ENCODE measurements at regions not wholly inside any gene's neighbourhood (a gene's known extent, or its start where the extent isn't known, plus 50 kb on each side); places are given as distances from the start of the nearest gene placed in this dataset.
"Not testable (repeated sequence)": the region's sequence is repeated elsewhere in the genome, so short reads cannot be mapped to it uniquely, and the experiment has no call there.

DNA sequence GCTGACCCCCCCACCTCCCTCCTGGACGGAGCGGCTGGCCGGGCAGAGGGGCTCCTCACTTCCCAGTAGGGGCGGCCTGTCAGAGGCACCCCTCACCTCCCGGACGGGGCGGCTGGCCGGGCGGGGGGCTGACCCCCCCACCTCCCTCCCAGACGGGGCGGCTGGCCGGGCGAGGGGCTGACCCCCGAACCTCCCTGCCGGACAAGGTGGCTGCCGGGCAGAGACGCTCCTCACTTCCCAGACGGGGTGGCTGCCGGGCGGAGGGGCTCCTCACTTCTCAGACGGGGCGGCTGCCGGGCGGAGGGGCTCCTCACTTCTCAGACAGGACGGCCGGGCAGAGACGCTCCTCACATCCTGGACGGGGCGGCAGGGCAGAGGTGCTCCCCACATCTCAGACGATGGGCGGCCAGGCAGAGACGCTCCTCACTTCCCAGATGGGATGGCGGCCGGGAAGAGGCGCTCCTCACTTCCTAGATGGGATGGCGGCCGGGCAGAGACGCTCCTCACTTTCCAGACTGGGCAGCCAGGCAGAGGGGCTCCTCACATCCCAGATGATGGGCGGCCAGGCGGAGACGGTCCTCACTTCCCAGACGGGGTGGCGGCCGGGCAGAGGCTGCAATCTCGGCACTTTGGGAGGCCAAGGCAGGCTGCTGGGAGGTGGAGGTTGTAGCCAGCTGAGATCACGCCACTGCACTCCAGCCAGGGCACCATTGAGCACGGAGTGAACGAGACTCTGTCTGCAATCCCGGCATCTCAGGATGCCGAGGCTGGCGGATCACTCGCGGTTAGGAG is 66.2 kb upstream of the PAPPA2 start:
- H3K27ac Mint-ChIP-seq; DNase-seq; H3K4me1 Mint-ChIP-seq (ENCODE audit: low read depth in 2 of 2); H3K9me3 Mint-ChIP-seq; H3K27me3 Mint-ChIP-seq; H3K36me3 Mint-ChIP-seq (ENCODE audit: insufficient read depth); ATAC-seq (replicated peaks); H3K4me3 Mint-ChIP-seq: not testable (repeated sequence)

DNA sequence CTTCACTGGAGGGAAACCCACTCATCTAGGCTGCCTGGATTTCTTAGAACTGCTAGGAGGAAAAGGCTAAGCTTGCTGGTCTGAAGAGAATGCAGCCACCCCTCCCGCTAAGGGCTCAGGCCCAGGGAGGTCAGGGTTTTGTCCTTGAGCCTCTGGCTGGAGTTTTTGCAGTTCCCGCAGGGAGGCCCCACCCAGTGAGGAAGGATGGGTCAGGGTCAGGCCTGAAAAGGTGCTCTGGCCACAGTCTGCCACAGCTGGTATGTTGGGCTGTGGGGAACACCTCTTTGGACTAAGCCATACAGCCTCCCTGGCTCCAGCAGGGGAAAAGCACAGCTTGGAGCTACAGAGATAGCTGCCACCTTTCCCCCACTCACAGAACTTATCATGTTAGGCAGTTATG is 71.4 kb upstream of the PAPPA2 start:
- DNase-seq = no peak
- no peak for ATAC-seq (replicated peaks)
- no peaks in the 10 kb centered on the region for H3K27me3 Mint-ChIP-seq

DNA sequence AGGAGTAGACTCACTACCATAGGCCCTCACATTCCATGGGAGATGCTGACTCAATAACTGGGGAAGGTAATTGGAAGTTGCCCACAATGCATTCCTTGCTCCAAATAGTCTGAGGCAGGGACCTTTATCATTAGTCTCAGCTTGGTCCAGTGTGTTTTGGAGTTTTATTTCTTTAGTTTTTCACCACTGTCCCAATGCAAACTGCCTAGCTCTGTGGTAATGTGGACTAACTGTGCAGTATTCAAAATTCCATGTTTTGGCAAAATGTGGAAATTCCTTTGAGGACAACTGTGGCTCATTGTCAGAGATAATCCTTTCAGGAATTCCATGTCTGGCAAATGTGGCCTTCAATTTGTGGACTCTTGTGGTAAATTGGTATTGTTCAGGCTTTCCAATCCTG is 78.1 kb upstream of the PAPPA2 start:
- Mint-ChIP-seq H3K4me1 (ENCODE audit: low read depth in 2 of 2) (no peaks in the 10 kb centered on the region), H3K4me3 (no peak overlapping the region), H3K9me3 (peaks cover 0 to 8% of the 10 kb centered on the region in 2 donors), H3K27me3 (peaks cover 0 to 9% of the 10 kb centered on the region in 2 donors), H3K27ac (no peak overlapping the region), H3K36me3 (ENCODE audit: insufficient read depth) (no peaks in the 10 kb centered on the region)
- DNase-seq (no peak), ATAC-seq (replicated peaks) (no peak)

More for the DNA sequence above, 71.4 kb upstream of the PAPPA2 start:
- Mint-ChIP-seq H3K4me3 (no peak overlapping the region), H3K4me1 (ENCODE audit: low read depth in 2 of 2) (no peaks in the 10 kb centered on the region), H3K27ac (no peak overlapping the region), H3K9me3 (peaks cover 0 to 8% of the 10 kb centered on the region in 2 donors), H3K36me3 (ENCODE audit: insufficient read depth) (no peaks in the 10 kb centered on the region)

DNA sequence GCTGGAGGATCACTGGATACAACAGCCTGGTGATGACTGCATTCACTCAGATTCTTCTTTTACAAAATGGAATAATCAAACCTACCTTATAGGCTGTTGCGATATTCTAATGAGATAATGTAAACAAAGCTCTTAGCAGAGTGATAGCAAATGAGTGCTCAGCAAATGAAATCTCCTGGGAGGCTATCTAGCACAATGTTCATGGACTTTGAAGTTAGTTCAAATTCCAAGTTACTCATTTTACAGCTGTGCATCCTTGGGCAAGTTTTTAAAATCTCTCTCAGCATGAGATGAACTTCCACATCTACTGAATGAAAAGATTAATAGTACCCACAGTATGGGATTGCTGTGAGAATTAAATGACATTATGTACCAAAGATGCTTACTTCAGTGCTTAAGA is 80.8 kb upstream of the PAPPA2 start:
- ATAC-seq (replicated peaks) (no peak), DNase-seq (no peak)
- Mint-ChIP-seq H3K4me3 (no peak overlapping the region), H3K27me3 (peaks cover 0 to 9% of the 10 kb centered on the region in 2 donors), H3K4me1 (ENCODE audit: low read depth in 2 of 2) (no peaks in the 10 kb centered on the region), H3K9me3 (no peaks in the 10 kb centered on the region), H3K36me3 (ENCODE audit: insufficient read depth) (no peaks in the 10 kb centered on the region), H3K27ac (no peak overlapping the region)

DNA sequence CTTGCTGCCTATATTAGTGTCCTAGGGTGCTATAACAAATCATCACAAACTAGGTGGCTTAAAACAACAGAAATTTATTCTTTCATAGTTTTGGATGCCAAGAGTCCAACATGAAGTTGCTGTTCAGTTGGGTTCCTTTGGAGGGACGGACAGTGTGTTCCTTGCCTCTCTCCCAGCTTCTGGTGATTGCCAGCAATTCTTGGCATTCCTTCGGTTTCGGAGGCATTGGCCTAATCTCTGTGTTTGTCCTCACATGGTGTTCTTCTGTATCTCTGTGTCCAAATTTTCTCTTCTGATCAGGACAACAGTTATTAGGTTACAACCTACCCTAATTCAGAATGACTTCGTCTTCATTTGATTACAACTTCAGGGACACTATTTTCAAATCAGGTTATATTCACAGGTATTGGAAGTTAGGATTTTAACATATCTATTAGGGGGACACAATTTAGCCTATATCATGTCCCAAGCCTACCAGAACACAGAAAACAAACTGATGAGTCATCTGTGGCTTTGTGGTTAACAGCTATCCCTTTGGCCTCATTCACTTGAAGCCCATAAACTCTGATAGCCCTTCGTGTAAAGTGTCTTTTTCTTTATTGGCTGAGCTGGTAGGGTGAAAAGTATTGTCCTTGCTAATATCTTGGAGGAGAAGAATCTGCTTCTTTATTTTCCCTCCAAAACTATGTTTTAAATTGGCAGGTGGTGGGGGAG is 83.2 kb upstream of the PAPPA2 start:
- Mint-ChIP-seq H3K27me3 (peaks cover 0 to 9% of the 10 kb centered on the region in 2 donors), H3K4me1 (ENCODE audit: low read depth in 2 of 2) (no peaks in the 10 kb centered on the region), H3K36me3 (ENCODE audit: insufficient read depth) (no peaks in the 10 kb centered on the region), H3K4me3 (no peak overlapping the region), H3K9me3 (no peaks in the 10 kb centered on the region), H3K27ac (no peak overlapping the region)
- DNase-seq = no peak
- ATAC-seq (replicated peaks) = no peak

DNA sequence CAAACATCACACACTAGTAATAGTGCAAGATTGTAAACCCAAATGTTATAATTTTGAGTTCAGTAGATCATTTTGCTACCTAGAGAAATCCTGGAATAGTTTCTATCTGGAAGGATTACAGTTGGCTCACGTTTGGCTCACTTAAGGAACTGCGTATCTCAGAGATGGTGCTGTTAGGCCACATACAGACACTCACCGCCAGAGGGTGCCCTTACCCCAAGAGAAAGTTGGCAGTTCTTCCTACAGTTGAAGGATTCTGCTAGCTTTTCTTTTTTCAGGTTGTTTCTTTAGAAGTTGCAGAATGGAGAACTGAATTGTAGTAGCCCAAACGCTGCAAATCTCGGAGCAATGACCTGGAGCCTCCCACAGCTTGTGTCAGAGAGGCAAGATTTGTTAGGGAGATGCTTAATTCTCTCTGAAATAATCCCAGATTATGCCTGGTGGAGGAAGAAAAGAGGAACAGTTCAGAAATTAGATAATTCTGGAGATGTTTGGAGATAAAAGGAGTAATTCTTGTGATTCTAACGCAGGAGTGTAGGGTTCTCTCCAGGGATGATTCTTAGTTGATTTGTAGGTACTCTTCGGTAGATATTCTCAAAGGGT is 87.9 kb upstream of the PAPPA2 start:
- no peaks in the 10 kb centered on the region for H3K36me3 Mint-ChIP-seq (ENCODE audit: insufficient read depth)
- no peaks in the 10 kb centered on the region for H3K9me3 Mint-ChIP-seq
- DNase-seq (peak; percentile 3 to 23 (median 21)), ATAC-seq (replicated peaks) (no peak)
- no peak overlapping the region for H3K4me3 Mint-ChIP-seq
- peaks cover 7 to 13% of the 10 kb centered on the region in 2 donors for H3K27me3 Mint-ChIP-seq
- no peaks in the 10 kb centered on the region for H3K4me1 Mint-ChIP-seq (ENCODE audit: low read depth in 2 of 2)
- no peak overlapping the region for H3K27ac Mint-ChIP-seq

DNA sequence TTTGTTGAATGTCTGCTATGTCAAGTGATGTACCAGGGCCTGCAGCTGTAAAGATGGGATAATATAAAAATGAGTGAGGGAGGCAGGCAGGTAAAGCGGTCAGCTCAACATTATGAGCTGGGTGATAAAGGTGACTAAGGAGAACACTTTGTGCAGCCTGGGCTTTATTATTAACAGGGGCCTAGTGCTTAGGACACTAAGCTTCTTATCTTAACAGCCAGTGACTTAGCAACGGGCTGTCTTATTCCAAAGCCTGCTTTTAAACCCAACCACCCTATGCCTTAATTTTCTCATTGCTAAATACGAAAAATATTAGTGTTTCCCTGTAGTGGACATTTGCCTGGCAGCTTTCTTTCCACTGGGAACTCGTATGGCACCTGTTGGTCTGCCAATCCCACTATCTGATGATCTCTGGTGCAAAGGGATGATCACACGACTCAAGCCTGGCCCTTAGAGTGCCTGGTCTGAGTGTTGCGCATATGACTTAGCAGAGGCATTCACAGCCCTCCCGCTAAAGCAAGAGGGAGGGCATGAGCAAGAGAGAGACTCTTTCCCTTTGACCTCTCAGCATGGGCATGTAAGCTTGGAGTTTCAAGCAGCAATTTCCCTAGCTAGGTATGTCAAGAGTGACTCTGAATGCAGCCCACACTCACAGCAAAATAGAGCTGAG is 98.6 kb upstream of the PAPPA2 start:
- Mint-ChIP-seq H3K27ac (no peak overlapping the region), H3K9me3 (no peaks in the 10 kb centered on the region), H3K27me3 (peaks cover 0 to 18% of the 10 kb centered on the region in 2 donors), H3K36me3 (ENCODE audit: insufficient read depth) (no peaks in the 10 kb centered on the region), H3K4me3 (no peak overlapping the region), H3K4me1 (ENCODE audit: low read depth in 2 of 2) (no peaks in the 10 kb centered on the region)
- DNase-seq (no peak), ATAC-seq (replicated peaks) (no peak)

DNA sequence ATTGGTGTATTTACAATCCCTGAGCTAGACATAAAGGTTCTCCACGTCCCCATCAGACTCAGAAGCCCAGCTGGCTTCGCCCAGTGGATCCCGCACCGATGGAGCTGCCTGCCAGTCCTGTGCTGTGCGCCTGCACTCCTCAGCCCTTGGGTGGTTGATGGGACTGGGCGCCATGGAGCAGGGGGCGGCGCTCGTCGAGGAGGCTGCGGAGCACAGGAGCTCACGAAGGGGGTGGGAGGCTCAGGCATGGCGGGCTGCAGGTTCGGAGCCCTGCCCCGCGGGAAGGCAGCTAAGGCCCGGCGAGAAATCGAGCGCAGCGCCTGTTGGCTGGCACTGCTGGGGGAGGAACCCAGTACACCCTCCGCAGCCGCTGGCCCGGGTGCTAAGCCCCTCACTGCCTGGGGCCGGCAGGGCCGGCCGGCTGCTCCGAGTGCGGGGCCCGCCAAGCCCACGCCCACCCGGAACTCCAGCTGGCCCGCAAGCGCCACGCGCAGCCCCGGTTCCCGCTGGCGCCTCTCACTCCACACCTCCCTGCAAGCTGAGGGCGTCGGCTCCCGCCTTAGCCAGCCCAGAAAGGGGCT is 113.8 kb upstream of the PAPPA2 start:
- H3K9me3 Mint-ChIP-seq = peaks cover 4 to 17% of the 10 kb centered on the region in 2 donors
- not testable (repeated sequence) for DNase-seq; H3K36me3 Mint-ChIP-seq (ENCODE audit: insufficient read depth); H3K4me3 Mint-ChIP-seq; H3K27me3 Mint-ChIP-seq; ATAC-seq (replicated peaks); H3K27ac Mint-ChIP-seq; H3K4me1 Mint-ChIP-seq (ENCODE audit: low read depth in 2 of 2)

DNA sequence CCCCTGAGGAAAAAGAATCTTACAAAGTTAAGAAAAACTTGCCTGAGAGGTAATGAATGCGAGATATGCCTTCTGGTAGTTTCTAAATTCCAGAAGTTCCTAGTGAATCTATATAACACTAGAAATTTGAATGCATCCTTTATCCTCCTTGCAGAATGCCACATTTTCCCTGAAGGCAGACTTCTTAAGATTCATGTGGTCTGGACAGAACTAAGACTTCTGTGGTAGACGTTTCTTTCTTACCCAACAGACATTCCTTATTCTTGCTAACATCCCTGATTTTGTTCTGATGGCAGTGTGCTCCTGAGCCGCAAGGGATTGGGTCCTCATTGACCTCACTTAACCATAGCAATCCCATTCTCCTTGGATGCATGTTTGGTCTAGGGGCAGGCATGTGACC is 121.3 kb upstream of the PAPPA2 start:
- peaks cover 4% of the 10 kb centered on the region for H3K36me3 Mint-ChIP-seq (ENCODE audit: insufficient read depth)
- ATAC-seq (replicated peaks) (no peak), DNase-seq (no peak)
- peaks cover 0 to 7% of the 10 kb centered on the region in 2 donors for H3K27me3 Mint-ChIP-seq
- no peak overlapping the region for H3K4me3 Mint-ChIP-seq
- H3K27ac Mint-ChIP-seq = no peak overlapping the region
- H3K9me3 Mint-ChIP-seq = peaks cover 9 to 24% of the 10 kb centered on the region in 2 donors
- no peaks in the 10 kb centered on the region for H3K4me1 Mint-ChIP-seq (ENCODE audit: low read depth in 2 of 2)

DNA sequence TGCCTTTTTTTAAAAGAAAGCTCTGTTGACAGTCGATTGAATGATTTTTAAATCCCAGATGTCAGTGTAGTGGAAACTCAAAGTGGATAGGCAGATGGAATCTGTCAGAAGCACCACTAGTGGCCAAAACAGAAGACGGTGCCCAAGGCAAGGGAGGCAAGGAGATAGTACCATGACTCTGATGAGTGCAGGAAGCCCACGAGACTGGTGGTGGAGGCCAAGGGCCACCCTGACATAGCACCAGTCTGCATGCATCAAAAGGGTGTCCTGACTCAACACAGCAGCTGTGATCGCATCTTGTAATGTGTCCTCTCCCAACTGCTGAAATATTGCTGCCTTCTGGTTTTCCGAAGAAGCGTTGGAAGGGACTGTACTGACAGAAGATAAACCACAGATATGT is 124.1 kb upstream of the PAPPA2 start:
- Mint-ChIP-seq H3K4me1 (ENCODE audit: low read depth in 2 of 2) (no peaks in the 10 kb centered on the region), H3K4me3 (no peak overlapping the region), H3K27ac (no peak overlapping the region), H3K27me3 (peaks cover 0 to 18% of the 10 kb centered on the region in 2 donors), H3K9me3 (peaks cover 4% of the 10 kb centered on the region in 2 donors), H3K36me3 (ENCODE audit: insufficient read depth) (no peaks in the 10 kb centered on the region)
- ATAC-seq (replicated peaks) (no peak), DNase-seq (no peak)

DNA sequence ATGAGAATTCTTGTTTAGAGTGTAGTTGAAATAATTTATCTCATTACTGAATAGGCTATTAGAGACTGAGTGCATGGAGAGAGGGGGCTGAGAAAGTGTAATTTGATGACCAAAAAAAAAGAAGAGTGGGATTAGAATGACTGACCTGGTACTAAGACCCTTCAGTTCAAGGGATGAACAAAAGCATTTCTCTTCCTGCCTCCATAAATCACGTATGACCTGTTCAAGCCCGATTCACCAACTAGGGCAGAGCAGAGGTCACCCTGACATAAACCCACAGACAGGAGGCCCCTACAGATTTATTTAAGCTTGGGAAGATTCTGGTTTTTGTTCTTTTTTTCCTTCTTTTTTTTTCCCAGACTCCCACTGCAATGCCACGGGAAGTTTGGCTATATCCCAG is 123.7 kb upstream of the COP1 start:
- no peak overlapping the region for H3K27ac Mint-ChIP-seq
- peaks cover 0 to 7% of the 10 kb centered on the region in 2 donors for H3K27me3 Mint-ChIP-seq
- DNase-seq = no peak
- H3K9me3 Mint-ChIP-seq = peaks cover 0 to 1% of the 10 kb centered on the region in 2 donors
- H3K4me1 Mint-ChIP-seq (ENCODE audit: low read depth in 2 of 2) = no peaks in the 10 kb centered on the region
- no peak for ATAC-seq (replicated peaks)
- H3K36me3 Mint-ChIP-seq (ENCODE audit: insufficient read depth) = no peaks in the 10 kb centered on the region
- no peak overlapping the region for H3K4me3 Mint-ChIP-seq

DNA sequence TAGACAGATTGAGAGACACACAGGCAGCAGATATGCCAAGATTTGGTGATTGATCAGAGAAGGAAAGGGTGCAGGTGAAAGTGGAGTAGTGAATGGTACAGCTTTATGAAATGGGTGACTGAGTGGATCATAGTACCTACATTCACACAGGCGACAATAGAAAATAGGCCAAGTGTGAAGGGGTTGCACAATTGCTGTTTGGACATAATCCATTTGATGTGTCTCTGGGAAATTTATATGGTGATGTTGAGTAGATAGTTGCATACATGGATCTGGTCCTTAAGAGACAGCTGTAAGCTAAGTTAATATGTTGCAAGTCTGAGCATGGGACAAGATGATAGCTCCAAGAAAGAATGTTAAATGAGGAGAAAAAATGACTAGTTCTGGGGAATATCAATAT is 118.6 kb upstream of the COP1 start:
- H3K27ac Mint-ChIP-seq = no peak overlapping the region
- H3K9me3 Mint-ChIP-seq = no peaks in the 10 kb centered on the region
- H3K4me1 Mint-ChIP-seq (ENCODE audit: low read depth in 2 of 2) = no peaks in the 10 kb centered on the region
- H3K36me3 Mint-ChIP-seq (ENCODE audit: insufficient read depth) = no peaks in the 10 kb centered on the region
- H3K4me3 Mint-ChIP-seq = no peak overlapping the region
- peaks cover 13 to 20% of the 10 kb centered on the region in 2 donors for H3K27me3 Mint-ChIP-seq
- DNase-seq (no peak), ATAC-seq (replicated peaks) (no peak)

DNA sequence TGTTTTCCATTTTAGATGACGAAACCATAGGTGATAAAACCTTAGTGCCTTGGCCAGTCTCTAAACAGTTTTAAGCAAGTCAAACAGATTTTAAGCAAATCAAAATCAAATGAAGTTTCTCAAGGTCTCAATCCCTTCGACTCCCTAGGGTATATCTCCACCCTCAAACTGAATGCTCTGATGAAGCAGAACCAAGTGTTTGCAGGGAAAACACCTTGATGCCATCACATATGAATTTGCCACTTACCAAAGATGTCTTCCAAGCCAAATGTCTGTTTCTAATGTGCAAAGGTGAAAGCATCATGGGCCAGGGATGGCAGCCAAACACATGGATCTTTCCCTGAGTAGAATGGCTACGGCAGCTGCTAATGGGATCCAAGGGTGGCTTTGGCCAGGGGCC is 116.4 kb upstream of the COP1 start:
- Mint-ChIP-seq H3K27ac (no peak overlapping the region), H3K9me3 (no peaks in the 10 kb centered on the region), H3K27me3 (peaks cover 18 to 20% of the 10 kb centered on the region in 2 donors), H3K4me1 (ENCODE audit: low read depth in 2 of 2) (no peaks in the 10 kb centered on the region), H3K36me3 (ENCODE audit: insufficient read depth) (no peaks in the 10 kb centered on the region), H3K4me3 (no peak overlapping the region)
- ATAC-seq (replicated peaks) (no peak), DNase-seq (no peak)
